ENCODE measurements at regions not wholly inside any gene's neighbourhood (a gene's known extent, or its start where the extent isn't known, plus 50 kb on each side); places are given as distances from the start of the nearest gene placed in this dataset.

DNA sequence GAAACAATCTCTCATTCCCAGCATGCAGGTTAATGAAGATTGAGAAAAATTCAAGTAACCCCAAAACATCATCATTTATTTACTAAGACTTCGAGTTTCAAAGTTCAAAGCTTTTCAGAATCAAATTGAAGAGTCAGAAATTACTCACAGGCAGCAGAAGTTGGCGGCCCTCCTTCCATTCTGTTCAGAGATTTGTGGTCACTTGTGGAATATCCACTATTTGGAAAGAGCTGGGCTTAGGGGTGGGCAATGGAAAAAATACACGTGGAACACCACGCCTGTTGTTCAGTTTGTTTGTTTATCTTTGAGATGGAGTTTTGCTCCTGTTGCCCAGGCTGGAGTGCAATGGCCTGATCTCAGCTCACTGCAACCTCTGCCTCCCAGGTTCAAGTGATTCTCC, 108.6 kb upstream of the NAA20 start:
- Histone ChIP-seq H3K9me3 (ENCODE audit: insufficient read depth, low read depth, low read length) (no peaks in the 10 kb centered on the region), H3K4me1 (ENCODE audit: insufficient read depth, low read length, poor library complexity, severe bottlenecking) (no peaks in the 10 kb centered on the region), H3K27me3 (ENCODE audit: insufficient read depth, low read length, poor library complexity, severe bottlenecking) (no peaks in the 10 kb centered on the region), H3K4me2 (ENCODE audit: low read depth, low read length, poor library complexity, severe bottlenecking) (no peak overlapping the region), H3F3A (ENCODE audit: low read depth) (no peaks in the 10 kb centered on the region), H3K36me3 (ENCODE audit: insufficient read depth, low read length) (no peaks in the 10 kb centered on the region), H3K9me2 (replicated peaks; ENCODE audit: low read depth, low read length) (no peaks in the 10 kb centered on the region), H3K9ac (ENCODE audit: low read depth, low read length, poor library complexity, severe bottlenecking) (no peak overlapping the region), H3K79me2 (ENCODE audit: insufficient read depth, low read length) (no peaks in the 10 kb centered on the region), H2AFZ (ENCODE audit: low read length) (no peak overlapping the region), H4K20me1 (ENCODE audit: insufficient read depth, low read length, poor library complexity, severe bottlenecking) (no peaks in the 10 kb centered on the region), H3K4me3 (ENCODE audit: low read length, poor library complexity, severe bottlenecking) (no peak overlapping the region)
- no peak for TF ChIP-seq EZH2phosphoT487 (IDR thresholded peaks at IDR 0.05; ENCODE audit: borderline replicate concordance)
- TF ChIP-seq, protein P1, sequence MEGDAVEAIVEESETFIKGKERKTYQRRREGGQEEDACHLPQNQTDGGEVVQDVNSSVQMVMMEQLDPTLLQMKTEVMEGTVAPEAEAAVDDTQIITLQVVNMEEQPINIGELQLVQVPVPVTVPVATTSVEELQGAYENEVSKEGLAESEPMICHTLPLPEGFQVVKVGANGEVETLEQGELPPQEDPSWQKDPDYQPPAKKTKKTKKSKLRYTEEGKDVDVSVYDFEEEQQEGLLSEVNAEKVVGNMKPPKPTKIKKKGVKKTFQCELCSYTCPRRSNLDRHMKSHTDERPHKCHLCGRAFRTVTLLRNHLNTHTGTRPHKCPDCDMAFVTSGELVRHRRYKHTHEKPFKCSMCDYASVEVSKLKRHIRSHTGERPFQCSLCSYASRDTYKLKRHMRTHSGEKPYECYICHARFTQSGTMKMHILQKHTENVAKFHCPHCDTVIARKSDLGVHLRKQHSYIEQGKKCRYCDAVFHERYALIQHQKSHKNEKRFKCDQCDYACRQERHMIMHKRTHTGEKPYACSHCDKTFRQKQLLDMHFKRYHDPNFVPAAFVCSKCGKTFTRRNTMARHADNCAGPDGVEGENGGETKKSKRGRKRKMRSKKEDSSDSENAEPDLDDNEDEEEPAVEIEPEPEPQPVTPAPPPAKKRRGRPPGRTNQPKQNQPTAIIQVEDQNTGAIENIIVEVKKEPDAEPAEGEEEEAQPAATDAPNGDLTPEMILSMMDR (conservative IDR thresholded peaks at IDR 0.05; ENCODE audit: low read length) = no peak

DNA sequence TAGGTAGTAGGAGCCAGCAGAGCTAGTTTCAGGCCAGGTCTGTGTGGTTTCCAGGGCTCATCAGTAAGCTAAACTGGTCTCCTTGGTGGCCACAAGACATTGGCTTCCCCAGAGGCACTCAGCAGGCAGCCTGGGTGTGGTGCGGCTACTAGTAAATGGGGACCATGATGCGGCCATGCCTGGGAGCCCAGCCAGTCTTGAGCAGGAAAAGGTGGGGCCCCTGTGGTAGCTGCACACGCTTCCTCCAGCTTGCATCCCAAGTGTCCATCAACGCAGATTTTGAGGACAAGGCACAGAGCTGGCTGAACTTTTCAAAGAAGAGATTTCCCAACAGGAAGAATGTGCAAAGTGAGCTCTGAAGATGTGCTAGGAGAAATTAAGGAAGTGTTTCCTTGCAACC, 107.4 kb upstream of the NAA20 start:
- no peaks in the 10 kb centered on the region for H3K79me2 ChIP-seq (ENCODE audit: insufficient read depth, low read length)
- H4K20me1 ChIP-seq (ENCODE audit: insufficient read depth, low read length, poor library complexity, severe bottlenecking) = no peaks in the 10 kb centered on the region
- H2AFZ ChIP-seq (ENCODE audit: low read length) = no peak overlapping the region
- no peaks in the 10 kb centered on the region for H3K9me3 ChIP-seq (ENCODE audit: insufficient read depth, low read depth, low read length)
- no peak overlapping the region for H3K9ac ChIP-seq (ENCODE audit: low read depth, low read length, poor library complexity, severe bottlenecking)
- no peaks in the 10 kb centered on the region for H3K4me1 ChIP-seq (ENCODE audit: insufficient read depth, low read length, poor library complexity, severe bottlenecking)
- no peaks in the 10 kb centered on the region for H3K27me3 ChIP-seq (ENCODE audit: insufficient read depth, low read length, poor library complexity, severe bottlenecking)
- no peaks in the 10 kb centered on the region for H3K9me2 ChIP-seq (replicated peaks; ENCODE audit: low read depth, low read length)
- H3K4me2 ChIP-seq (ENCODE audit: low read depth, low read length, poor library complexity, severe bottlenecking) = no peak overlapping the region
- no peaks in the 10 kb centered on the region for H3K36me3 ChIP-seq (ENCODE audit: insufficient read depth, low read length)
- no peak overlapping the region for H3K4me3 ChIP-seq (ENCODE audit: low read length, poor library complexity, severe bottlenecking)
- no peaks in the 10 kb centered on the region for H3F3A ChIP-seq (ENCODE audit: low read depth)
- TF ChIP-seq EZH2phosphoT487 (IDR thresholded peaks at IDR 0.05; ENCODE audit: borderline replicate concordance) = no peak
- TF ChIP-seq, protein P1 (conservative IDR thresholded peaks at IDR 0.05; ENCODE audit: low read length) = no peak

DNA sequence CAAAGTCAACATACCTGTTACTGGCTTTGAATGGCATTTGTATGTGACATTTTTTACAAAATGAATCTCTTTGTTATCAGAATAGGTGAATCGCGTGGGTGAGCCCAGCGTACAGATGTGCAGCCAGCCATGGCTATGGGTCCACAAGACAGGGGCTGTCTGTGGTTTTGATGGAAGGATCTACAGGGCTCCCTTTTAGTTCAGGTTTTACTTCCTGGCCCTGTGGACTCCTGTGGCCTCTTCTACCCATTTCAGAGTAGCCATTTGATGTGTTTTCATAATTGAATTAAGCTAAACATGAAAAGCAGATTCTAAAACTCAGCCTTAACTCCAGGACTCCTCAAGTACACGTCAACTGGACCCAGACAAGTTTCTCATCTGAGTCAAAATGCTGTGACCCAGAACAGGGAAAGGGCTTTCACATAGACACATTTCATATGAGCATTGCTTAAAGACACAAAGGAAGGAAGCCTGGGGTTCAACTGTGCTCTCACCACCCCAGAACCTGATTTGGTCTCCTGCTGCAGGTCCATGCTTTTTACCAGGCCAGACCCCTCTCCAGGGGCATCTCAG, 105.3 kb upstream of the NAA20 start:
- no peaks in the 10 kb centered on the region for H3K9me2 ChIP-seq (replicated peaks; ENCODE audit: low read depth, low read length)
- H3K4me1 ChIP-seq (ENCODE audit: insufficient read depth, low read length, poor library complexity, severe bottlenecking) = no peaks in the 10 kb centered on the region
- H3K79me2 ChIP-seq (ENCODE audit: insufficient read depth, low read length) = no peaks in the 10 kb centered on the region
- H2AFZ ChIP-seq (ENCODE audit: low read length) = no peak overlapping the region
- TF ChIP-seq EZH2phosphoT487 (IDR thresholded peaks at IDR 0.05; ENCODE audit: borderline replicate concordance) = no peak
- TF ChIP-seq, protein P1 (conservative IDR thresholded peaks at IDR 0.05; ENCODE audit: low read length) = no peak
- H3K9ac ChIP-seq (ENCODE audit: low read depth, low read length, poor library complexity, severe bottlenecking) = no peak overlapping the region
- H3K27me3 ChIP-seq (ENCODE audit: insufficient read depth, low read length, poor library complexity, severe bottlenecking) = no peaks in the 10 kb centered on the region
- H3K4me2 ChIP-seq (ENCODE audit: low read depth, low read length, poor library complexity, severe bottlenecking) = no peak overlapping the region
- H3K4me3 ChIP-seq (ENCODE audit: low read length, poor library complexity, severe bottlenecking) = no peak overlapping the region
- no peaks in the 10 kb centered on the region for H4K20me1 ChIP-seq (ENCODE audit: insufficient read depth, low read length, poor library complexity, severe bottlenecking)
- no peaks in the 10 kb centered on the region for H3K9me3 ChIP-seq (ENCODE audit: insufficient read depth, low read depth, low read length)
- H3F3A ChIP-seq (ENCODE audit: low read depth) = no peaks in the 10 kb centered on the region
- H3K36me3 ChIP-seq (ENCODE audit: insufficient read depth, low read length) = no peaks in the 10 kb centered on the region

Data from Loucy (cell line).